HG03060 (cell line): ENCODE measurements at regions not wholly inside any gene's neighbourhood (a gene's known extent, or its start where the extent isn't known, plus 50 kb on each side); places are given as distances from the start of the nearest gene placed in this dataset.
"Not testable (repeated sequence)": the region's sequence is repeated elsewhere in the genome, so short reads cannot be mapped to it uniquely, and the experiment has no call there.

Source experiments
- ATAC-seq: cut with Tn5 transposase; IDR thresholded peaks from one replicate; pipeline ENCODE4 v1.9.1; 2021; ENCODE audit warnings: low read depth, moderate number of reproducible peaks; ENCODE audit not compliant: unreplicated experiment

DNA sequence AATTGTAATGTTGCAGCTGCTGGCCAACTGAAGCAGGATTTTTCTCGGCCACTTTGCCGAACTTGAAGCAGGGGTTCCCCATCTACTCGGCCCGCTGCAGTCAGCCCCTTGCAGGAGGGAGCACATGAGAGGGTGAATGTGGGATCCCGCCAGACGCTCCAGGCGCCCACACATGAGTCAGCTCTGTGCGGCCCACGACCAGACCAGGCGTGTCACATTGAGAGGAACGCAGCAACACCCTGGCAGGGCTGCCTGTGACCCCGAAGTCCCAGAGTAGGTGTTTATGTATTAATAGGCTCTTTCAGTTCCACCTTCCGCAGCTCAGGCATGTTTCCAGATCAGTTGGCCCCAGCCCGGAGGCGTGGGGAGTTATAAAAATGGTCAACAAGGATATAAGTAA is 344.7 kb upstream of the PABPC4L start:
- no peak for ATAC-seq

DNA sequence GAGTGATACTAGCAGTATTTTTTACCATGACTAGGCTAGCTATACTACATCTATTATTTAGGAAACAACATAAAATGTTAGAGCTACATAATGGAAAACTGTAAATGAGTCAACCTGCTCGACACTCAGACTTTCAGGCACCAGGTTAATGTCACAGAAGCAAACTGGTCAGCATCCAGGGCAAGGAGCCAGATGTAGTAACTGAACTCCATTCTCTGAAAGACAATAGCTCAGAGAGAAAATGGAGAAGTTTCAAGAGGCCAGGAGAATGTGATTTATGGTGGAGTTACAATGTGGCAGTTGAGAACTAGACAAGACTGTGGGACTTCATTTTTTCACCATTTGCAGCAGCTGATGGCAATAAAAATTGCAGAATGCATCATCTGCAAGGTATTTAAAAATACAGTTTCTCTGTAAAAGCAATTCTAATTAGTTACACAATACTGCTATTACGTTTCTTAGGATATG is 342.7 kb upstream of the PABPC4L start:
- no peak for ATAC-seq

DNA sequence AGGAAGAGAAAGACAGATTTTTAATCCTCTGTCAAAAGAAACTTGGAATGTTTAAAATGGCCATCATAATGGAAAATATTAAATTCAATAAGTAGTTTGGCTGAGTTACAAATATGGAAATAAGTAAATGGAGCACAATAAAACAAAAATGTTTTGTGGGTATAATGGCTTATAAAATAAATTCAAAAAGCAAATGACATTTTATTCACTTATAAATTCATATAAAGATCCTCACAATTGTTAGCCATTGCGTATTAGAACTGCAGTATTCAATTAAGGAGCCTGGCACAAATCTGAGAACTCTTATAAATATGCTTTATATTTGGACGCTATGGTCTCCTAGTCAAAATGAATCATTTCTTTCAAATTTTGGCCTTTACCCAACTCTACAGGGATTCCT is 339.0 kb upstream of the PABPC4L start:
- no peak for ATAC-seq

DNA sequence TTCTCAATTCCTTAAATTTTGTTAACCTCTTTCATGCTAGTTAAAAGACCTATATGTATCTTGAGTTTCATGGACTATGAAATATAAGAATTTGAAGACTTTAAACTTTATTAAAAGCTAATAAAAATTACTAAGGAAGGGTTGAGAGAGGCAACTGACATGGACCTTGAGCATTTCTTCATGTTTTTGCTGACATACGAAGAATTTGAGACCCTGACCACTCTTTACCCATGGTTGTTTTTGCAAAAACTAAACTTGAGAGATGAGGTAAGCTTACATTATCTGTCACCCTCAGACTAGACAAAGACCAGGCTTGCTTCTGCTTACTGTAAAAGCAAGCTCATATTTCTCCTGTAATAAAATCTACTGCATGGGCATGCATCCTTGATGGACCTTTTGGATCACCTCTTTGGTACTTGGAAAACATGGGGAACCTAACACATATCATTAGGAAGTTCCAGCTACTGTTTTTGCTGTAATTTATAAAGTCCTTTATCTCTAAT is 338.2 kb upstream of the PABPC4L start:
- ATAC-seq, result no peak

DNA sequence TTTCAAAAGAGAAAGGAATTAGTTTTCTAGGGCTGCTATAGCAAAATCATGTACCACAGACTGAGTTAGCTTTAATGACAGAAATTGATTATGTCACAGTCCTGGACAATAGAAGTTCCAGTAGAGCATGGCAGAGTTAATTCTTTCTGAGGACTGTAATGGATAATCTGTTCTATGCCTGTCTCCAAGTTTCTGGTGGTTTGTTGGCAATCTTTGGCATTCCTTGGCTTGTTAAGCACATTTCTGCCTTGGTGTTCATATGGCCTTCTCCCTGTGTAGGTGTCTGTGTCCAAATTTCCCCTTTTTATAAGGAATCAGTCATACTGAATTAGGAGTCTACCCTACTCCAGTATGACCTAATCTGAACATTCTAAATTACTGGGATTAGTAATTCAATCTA is 336.1 kb upstream of the PABPC4L start:
- no peak for ATAC-seq

DNA sequence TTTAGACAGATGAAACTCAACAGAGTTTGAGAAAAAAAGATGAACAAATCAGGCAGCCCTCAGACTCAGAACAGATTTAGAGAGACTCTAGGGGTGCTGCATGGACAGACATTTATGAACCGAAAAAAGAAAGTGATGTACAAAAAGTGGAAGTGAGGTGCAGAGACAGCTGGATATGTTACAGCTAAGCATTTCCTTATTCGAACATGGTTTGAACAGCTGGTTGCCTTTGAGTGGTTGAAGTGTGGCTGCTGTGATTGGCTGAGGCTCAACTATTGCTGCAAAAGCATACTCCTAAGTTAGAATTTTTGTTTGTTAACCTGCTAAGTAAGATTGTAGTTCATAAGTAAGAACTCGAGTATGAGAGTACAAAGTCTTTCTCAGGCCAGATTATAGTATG is 331.5 kb upstream of the PABPC4L start:
- ATAC-seq, result no peak

DNA sequence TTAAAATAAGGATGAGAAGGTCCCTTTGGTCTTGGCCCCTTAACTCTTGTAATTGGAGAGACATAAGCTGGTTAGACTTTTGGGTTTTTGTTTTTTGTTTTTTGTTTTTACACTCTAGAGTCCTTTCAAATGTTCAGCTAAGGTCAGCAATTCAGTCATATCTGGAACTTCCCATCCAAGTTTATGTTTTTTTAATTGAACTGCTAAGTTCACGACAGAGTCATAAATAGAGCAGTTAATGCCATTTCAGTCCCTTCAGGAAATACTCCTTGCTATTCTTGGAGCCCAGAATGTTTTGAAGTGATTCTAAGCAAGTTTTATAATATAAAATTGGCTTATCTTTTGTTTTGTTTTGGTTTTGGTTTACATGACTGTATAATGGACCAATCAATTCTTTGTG is 329.4 kb upstream of the PABPC4L start:
- ATAC-seq, result no peak

DNA sequence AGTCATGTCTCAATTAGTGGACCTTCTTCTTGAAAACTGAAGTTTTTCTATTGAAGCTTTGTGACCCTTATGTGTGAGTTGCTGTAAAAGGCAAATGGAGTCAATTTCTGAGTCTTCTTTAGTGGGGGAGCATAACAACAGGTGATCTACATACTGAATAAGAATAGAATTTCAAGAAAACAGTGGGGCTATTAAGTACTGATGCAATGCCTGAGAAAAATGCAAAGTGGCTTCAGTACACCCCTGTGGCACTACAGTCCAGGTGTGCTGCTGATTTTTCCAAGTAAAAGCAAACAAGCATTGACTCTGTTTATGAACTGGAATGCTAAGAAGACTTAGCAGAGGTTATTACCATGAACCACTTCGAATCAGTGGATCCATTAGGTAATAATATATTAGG is 328.0 kb upstream of the PABPC4L start:
- no peak for ATAC-seq

DNA sequence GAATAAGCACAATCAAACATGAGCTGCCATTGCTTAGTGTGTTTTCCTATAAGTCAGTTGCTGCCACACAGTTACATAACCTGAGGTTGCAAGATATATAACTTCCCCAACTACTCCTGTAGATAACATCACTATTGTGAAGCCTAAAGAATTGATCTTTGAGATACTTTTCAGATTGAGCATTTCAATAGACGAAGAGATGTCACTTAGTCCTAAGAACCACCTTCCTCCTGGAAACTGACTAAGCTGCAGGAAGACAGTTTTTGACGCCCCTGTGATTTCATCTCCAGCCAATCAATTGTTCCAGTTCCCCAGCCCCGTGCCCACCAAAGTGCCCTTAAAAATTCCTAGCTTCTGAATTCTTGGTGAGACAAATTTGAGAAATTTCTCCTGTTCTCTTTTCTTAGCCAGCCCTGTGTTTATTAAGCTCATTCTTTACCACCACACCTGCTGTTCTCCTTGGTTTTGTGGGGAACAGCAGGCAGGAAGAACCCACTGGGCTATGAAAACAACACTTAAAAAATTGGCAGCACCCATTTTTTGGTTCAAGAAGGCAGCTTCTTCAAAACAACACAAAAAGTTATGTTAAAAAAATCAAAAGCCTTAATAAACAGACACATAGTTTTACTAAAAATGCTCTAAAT is 317.1 kb upstream of the PABPC4L start:
- no peak for ATAC-seq

DNA sequence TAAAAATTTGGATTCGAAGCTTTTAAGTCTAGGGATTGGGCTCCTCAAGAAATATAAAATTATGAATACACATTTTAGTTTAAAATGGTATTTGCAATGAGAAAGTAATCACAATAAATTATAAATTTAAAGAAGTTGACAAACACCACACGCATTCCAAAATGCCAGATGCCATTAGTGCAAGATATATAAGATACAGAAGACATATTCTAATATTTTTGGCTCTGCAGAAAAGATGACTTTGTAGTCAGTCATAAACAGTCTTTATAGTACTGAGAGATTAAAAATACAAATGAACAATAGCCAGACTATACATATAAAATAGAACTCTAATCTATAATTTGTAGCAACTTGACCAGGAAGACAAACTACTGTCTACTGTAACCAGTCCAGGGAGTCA is 309.0 kb upstream of the PABPC4L start:
- no peak for ATAC-seq

DNA sequence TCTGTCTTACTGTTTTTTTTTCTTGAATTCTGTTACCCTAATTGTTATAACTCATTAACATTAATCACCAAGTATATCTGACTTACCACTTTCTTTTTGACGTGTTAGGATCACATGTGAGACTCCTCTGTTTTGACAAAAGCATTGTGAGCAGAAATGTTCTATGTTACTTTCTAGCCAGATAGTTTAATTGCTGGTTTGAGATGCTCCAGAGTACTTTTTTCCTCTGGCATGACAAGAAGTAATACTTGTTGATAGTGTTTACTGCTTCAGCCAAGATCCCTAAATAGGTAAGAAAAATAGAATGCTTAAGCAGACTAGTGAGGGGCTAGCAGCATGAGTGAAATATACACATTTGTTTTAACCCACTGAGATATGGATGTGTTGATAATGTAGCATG is 303.9 kb upstream of the PABPC4L start:
- no peak for ATAC-seq

DNA sequence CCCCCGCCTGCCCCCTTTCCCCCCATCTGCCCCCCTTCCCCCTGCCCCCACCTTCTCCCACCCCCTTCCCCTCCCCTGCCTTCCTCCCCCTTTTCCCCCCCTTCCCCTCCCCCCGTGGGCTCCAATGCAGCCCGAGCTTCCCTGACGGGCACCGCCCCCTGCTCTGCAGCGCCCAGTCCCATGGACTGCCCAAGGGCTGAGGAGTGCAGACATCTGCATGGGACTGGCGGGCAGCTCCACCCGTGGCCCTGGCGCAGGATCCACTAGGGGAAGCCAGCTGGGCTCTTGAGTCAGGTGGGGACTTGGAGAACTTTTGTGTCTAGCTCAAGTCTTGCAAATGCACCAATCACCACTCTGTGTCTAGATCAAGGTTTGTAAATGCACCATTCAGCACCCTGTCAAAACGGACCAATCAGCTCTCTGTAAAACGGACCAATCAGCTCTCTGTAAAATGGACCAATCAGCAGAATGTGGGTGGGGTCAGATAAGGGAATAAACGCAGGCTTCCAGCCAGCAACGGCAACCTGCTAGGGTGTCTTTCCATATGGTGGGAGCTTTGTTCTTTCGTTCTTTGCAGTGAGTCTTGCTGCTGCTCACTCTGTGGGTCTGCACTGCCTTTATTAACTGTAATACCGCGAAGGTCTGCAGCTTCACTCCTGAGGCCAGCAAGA is 300.5 kb upstream of the PABPC4L start:
- no peak for ATAC-seq

DNA sequence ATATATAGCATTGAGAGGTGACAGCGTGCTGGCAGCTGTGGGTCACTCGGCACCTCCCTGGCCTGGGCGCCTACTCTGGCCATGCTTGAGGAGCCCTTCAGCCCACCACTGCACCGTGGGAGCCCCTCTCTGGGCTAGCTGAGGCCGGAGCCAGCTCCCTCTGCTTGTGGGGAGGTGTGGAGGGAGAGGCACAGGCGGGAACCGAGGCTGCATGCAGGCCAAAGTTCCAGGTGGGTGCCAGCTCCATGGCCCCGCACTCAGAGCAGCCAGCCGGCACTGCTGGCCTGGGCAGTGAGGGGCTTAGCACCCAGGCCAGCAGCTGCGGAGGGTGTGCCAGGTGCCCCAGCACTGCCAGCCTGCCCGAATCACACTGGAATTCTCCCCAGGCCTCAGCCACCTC is 299.9 kb upstream of the PABPC4L start:
- ATAC-seq, result not testable (repeated sequence)

DNA sequence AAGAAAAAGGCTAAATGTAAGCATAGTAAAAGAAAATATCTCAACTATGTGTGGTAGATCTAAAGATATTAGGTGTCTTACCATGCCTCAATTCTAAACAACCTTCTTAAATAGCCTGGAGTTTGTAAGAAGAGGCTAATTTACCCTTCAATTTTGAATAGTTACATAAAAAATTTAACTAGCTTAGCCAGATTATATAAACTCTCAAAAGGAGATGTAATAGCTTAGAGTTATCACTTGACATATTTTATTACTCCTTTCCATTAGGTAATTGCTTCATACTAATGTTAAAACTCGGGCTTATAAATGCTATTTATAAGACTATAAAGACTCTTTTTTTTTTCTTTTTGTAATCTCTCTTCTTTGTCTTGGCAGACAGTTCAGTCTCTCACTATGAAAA is 297.5 kb upstream of the PABPC4L start:
- ATAC-seq, result no peak

DNA sequence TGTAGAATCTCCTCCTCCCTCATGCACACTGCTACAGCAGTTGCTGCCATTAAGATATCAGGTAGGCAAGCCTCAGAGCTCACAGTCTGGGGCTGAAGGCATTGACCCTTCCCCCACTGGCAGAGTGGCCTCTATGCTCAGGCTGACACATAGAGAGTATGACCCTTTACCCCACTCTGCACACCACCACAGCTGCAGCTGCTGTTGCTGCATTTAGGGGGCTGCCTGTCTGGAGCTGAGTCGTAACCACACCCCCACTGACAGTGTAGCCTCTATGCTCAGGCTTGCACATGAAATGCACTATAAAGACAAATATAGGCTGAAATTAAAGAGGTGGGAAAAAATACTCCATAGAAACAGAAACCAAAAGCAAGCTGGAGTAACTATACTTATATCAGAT is 289.3 kb upstream of the PABPC4L start:
- no peak for ATAC-seq

DNA sequence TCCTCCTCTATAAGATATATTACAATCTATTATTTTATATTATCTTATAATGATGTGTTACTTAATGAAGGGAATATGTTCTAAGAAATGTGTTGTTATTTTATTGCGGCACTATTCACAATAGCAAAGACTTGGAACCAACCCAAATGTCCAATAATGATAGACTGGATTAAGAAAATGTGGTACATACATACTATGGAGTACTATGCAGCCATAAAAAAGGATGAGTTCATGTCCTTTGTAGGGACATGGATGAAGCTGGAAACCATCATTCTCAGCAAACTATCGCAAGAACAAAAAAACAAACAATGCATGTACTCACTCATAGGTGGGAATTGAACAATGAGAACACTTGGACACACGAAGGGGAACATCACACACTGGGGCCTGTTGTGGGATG is 281.9 kb upstream of the PABPC4L start:
- ATAC-seq, result not testable (repeated sequence)

DNA sequence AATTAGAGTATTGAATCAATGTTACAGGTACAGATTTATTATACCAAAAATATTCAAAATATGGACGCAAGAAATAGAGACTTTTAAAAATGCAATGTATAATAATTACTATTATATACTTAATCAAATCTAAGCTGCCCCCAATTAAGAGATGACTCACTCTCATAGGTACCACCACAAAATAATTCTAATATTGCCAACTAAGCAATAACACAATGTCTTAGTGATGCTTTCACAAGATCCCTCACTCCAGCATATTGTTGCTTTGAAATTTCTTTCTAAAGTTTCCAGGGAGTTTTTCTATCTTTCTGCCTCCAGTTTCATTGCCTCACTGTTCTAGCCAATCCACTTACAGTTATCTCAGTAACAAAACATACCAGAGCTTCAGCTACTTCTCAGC is 270.0 kb upstream of the PABPC4L start:
- no peak for ATAC-seq

DNA sequence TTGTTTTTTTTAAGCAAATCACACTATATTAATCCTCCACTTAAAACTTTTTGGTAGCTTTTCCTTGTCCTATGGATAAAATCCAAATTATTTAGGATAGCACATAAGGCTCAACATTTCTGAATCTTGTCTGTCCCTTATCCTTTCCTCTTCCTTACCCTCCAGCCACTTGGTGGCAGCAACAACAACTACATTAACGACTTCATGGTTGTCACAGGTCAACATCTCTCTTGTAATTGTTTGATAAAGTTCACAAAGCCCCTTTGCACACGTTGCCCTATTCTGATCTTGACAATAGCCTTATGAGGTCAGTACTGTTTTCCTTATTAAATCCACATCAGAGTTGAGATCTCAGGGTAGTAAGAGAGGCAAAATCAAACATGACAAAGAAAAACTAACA is 269.0 kb upstream of the PABPC4L start:
- ATAC-seq, result no peak

DNA sequence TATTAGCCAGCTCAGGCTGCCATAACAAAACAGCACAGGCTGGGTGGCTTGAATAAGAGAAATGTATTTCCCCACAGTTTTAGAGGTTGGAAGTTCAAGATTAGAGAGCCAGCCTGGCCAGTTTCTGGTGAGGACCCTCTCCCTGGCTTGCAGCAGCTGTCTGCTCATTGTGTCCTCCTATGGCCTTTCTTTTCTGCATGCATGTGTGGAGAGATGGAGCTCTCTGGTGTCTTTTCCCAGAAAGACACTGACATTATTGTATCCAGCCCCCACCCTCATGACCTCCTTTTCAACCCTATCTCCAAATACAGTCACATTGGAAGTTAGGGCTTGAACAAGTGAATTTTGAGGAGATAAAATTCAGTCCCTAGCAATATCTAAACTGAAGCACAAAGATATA is 263.8 kb upstream of the PABPC4L start:
- no peak for ATAC-seq

DNA sequence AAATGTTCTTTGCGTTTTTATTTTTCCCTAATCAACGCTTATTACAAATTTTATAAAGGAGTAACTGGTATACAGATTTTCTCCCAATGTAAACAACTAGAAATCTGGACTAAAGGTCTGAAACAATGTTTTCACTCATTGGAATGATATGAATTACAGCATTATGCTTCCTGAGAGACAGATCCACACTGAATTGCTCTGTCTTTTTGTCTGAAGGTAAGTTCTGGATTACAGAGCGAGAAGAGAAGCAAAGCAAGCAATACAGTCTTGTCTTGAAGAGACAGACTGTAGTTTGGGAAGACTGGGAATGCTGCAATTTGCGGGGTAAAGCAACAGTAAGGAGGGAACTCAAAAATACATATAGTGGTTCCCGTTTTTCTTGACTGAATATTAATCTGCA is 262.2 kb upstream of the PABPC4L start:
- ATAC-seq, result no peak

DNA sequence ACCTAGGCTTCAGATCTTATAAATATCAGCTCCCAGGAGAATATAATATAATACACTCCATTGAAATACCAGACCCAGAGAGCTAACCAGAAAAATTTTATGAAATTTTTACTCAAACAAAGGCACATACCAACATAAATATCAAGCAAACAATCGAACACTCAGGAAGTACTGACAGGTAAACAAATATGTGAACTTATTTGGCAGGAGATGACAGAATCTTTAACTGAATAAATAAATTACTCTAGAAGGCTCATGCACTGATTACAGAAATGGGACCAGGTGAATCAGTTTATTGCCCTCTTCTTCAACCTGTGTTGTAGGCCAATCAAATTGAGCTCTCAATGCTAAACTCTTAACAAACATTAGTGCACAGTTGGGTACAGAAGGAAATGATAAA is 225.2 kb upstream of the PABPC4L start:
- ATAC-seq, result no peak

DNA sequence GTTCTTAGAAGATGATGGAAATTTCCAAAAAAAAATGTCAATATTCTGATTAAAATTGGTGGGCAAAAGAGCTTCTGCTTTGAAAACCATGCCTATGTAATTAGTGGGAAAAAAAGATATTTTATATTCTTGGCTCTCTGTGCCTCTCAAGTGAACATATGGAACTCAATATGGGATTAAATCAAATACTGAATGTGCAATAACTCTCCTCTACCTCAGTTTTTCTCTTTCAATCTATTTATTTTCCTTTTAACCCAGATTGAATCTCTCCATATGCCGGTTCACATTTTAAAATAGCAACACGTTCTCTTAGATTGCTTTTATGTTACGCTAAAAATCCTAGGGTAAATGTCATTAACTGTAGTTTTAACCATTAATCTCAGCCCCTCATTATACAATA is 224.2 kb upstream of the PABPC4L start:
- ATAC-seq, result no peak
